SH-SY5Y (cell line): ENCODE measurements at regions not wholly inside any gene's neighbourhood (a gene's known extent, or its start where the extent isn't known, plus 50 kb on each side); places are given as distances from the start of the nearest gene placed in this dataset.

ENCODE experiments used
- GATA2 ChIP-seq: IDR thresholded peaks from 2 replicates; pipeline ENCODE4 v1.6.1; 2011; ENCODE audit warnings: mild to moderate bottlenecking, low read depth, low read length
- GATA3 ChIP-seq: IDR thresholded peaks from 2 replicates; pipeline ENCODE4 v1.6.1; 2011; ENCODE audit warnings: low read depth, mild to moderate bottlenecking, low read length, moderate library complexity

DNA sequence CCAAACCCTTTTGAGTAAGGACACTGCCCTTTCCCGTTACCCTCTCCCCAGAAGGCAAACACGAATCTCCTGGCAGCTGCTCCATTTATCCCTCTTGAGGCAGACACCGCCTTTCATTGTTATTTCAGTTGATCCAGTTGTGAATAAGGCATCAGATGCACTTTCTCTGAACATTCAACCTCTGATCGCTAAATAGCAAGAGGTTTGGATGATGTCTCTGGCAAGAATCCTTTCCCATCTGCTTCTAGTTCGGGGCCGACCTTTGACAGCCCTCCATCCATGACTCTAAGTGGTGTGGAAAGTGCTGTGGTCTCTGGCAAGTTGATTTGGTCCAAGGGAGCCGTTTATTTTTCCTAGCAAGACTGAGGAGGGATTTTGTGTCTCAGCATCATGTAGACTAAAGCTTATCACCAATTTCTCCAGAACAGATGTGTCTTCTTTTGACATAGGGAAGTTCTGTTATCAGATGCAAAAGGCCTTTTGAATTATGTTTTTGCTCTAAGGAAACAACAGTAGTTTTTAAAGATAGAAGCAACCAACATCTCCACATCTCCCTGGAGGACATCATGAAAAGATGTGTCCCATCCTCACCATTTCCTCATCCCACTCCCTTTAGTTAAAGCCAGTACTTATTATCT, 123.6 kb downstream of the CCDC34 start:
- TF ChIP-seq GATA2 = no peak
- TF ChIP-seq GATA3 = no peak
